B cell (primary cell): ENCODE measurements at regions not wholly inside any gene's neighbourhood (a gene's known extent, or its start where the extent isn't known, plus 50 kb on each side); places are given as distances from the start of the nearest gene placed in this dataset.

Source experiments
- ATAC-seq: fragments of 200-7000 bp; cut with Tn5 transposase; one replicate; pipeline ENCODE4 v1.10.0; 2021; ENCODE audit warnings: low read depth, mild to moderate bottlenecking, moderate number of reproducible peaks, moderate library complexity
- CTCF ChIA-PET: fragments of 350-600 bp; sonication (Branson Sonifier 250); formaldehyde crosslinking; loops from one replicate; lab custom pipeline; 2021; ENCODE audit warnings: antibody characterized with exemption, inconsistent platforms; lab: Charles Lee
- POLR2A ChIA-PET: fragments of 350-600 bp; sonication (Branson Sonifier 250); formaldehyde crosslinking; loops from one replicate; lab custom pipeline; 2021; ENCODE audit warnings: antibody characterized with exemption; lab: Charles Lee
- DNase-seq: peaks from one replicate; pipeline ENCODE4 v3.0.0; 2013
- H2AFZ ChIP-seq: 2 replicates; pipeline ENCODE4 v1.6.1; 2012; ENCODE audit warnings: mild to moderate bottlenecking, low read depth, low read length; ENCODE audit not compliant: insufficient read depth, poor library complexity, severe bottlenecking
- H3K27ac ChIP-seq, 2 donors: 1 replicate in 1 of 2; 2 replicates in 1 of 2; pipeline ENCODE4 v1.5.1; 2012 to 2013; ENCODE audit warnings: low read length in 2 of 2, mild to moderate bottlenecking in 2 of 2, moderate library complexity in 1 of 2
- H3K27me3 ChIP-seq, 4 experiments: fragments of 200-600 bp in 1 of 4; sonication (generic) in 1 of 4; replicated peaks in 1 of 4; 1 replicate in 2 of 4; 2 replicates in 2 of 4; pipeline versions ENCODE4 v1.6.1 to v1.7.0; 2013 to 2016; ENCODE audit warnings: low read length in 3 of 4, mild to moderate bottlenecking in 2 of 4, mixed read lengths in 1 of 4, moderate library complexity in 1 of 4; ENCODE audit not compliant: insufficient read depth in 4 of 4, control insufficient read depth in 3 of 4; ENCODE audit errors: control extremely low read depth in 1 of 4
- H3K36me3 ChIP-seq, 2 experiments: replicated peaks in 1 of 2; 1 replicate in 1 of 2; 2 replicates in 1 of 2; pipeline versions ENCODE4 v1.6.1 to v1.7.1; 2013; ENCODE audit warnings: low read length in 1 of 2; ENCODE audit not compliant: insufficient read depth in 2 of 2, control insufficient read depth in 1 of 2; ENCODE audit errors: control extremely low read depth in 1 of 2, extremely low read depth in 1 of 2
- H3K4me1 ChIP-seq, 2 donors: fragments of 200-600 bp in 1 of 2; sonication (generic) in 1 of 2; 1 replicate in 1 of 2; 2 replicates in 1 of 2; pipeline versions ENCODE4 v1.5.1 to v1.6.1; 2013 to 2017; ENCODE audit warnings: low read length in 2 of 2; ENCODE audit not compliant: control insufficient read depth in 2 of 2, insufficient read depth in 2 of 2
- H3K4me2 ChIP-seq: replicated peaks from 2 replicates; pipeline ENCODE3; 2012; ENCODE audit warnings: mild to moderate bottlenecking, low read depth, low read length; ENCODE audit not compliant: poor library complexity, severe bottlenecking
- H3K4me3 ChIP-seq, 5 experiments: fragments of 200-600 bp in 1 of 5; sonication (generic) in 1 of 5; 1 replicate in 3 of 5; 2 replicates in 2 of 5; pipeline versions ENCODE4 v1.5.1 to v1.7.0; 2011 to 2016; ENCODE audit warnings: low read length in 4 of 5, mild to moderate bottlenecking in 4 of 5, low read depth in 2 of 5, control low read depth in 1 of 5, moderate library complexity in 1 of 5; ENCODE audit not compliant: insufficient read depth in 1 of 5; ENCODE audit errors: control extremely low read depth in 1 of 5, extremely low read depth in 1 of 5
- H3K79me2 ChIP-seq: fragments of 200-600 bp; sonication (generic); one replicate; pipeline ENCODE4 v1.6.0; 2016; ENCODE audit warnings: low read length; ENCODE audit not compliant: control insufficient read depth, insufficient read depth
- H3K9ac ChIP-seq: fragments of 200-600 bp; sonication (generic); 2 replicates; pipeline ENCODE4 v1.6.1; 2017; ENCODE audit warnings: mild to moderate bottlenecking, low read length, moderate library complexity
- H3K9me3 ChIP-seq, 3 donors: one replicate each; pipeline versions ENCODE4 v1.6.1 to v1.7.1; 2013; ENCODE audit warnings: low read length in 2 of 3; ENCODE audit not compliant: control insufficient read depth in 2 of 3, insufficient read depth in 1 of 3; ENCODE audit errors: control extremely low read depth in 1 of 3
- H4K20me1 ChIP-seq: 2 replicates; pipeline ENCODE4 v1.6.0; 2012; ENCODE audit warnings: mild to moderate bottlenecking, low read length; ENCODE audit not compliant: insufficient read depth, control insufficient read depth, poor library complexity, severe bottlenecking
- H3K27ac Mint-ChIP-seq: one replicate; pipeline ENCODE4 v1.8.0; 2021; ENCODE audit warnings: mixed read lengths
- H3K27me3 Mint-ChIP-seq: one replicate; pipeline ENCODE4 v1.8.0; 2021; ENCODE audit warnings: mixed read lengths
- H3K4me1 Mint-ChIP-seq: one replicate; pipeline ENCODE4 v1.8.0; 2021; ENCODE audit warnings: mixed read lengths
- H3K4me3 Mint-ChIP-seq: one replicate; pipeline ENCODE4 v1.8.0; 2021; ENCODE audit warnings: mixed read lengths
- H3K9me3 Mint-ChIP-seq: one replicate; pipeline ENCODE4 v1.8.0; 2022; ENCODE audit warnings: mixed read lengths; ENCODE audit not compliant: insufficient read depth
- EZH2 ChIP-seq: IDR thresholded peaks from 2 replicates; pipeline ENCODE4 v1.6.1; 2012; ENCODE audit warnings: borderline replicate concordance, low read depth, mild to moderate bottlenecking, moderate library complexity, low read length; ENCODE audit not compliant: insufficient read depth, poor library complexity, severe bottlenecking
- WGBS: methylation state at CpG from one replicate; pipeline ENCODE4 v1.1.5; 2013; ENCODE audit warnings: missing lambda C conversion rate; ENCODE audit not compliant: insufficient coverage; 5-methylcytosine and 5-hydroxymethylcytosine counted together
- intact Hi-C: fragments of 100-400 bp; cut with micrococcal nuclease; formaldehyde crosslinking; loops from one replicate; pipeline ENCODE4 v1.10.0; 2022
- TF ChIP-seq, protein P1 (sequence below): fragments of 200-600 bp; IDR thresholded peaks from one replicate; pipeline ENCODE4 v1.8.0; 2022; ENCODE audit warnings: antibody characterized with exemption, mild to moderate bottlenecking

- ChIA-PET CTCF (no interaction called here), POLR2A (no interaction called here)
- intact Hi-C loops = no loop called here
- ATAC-seq (no peak), DNase-seq (no peak)
- H3K9me3 ChIP-seq = peaks cover 0 to 18% (median 0%) of the 10 kb centered on the region in 3 donors
- H3K4me1 ChIP-seq = no peaks in the 10 kb centered on the region
- no peak overlapping the region for H3K27ac ChIP-seq
- H2AFZ ChIP-seq = no peak overlapping the region
- Mint-ChIP-seq H3K27me3 (no peaks in the 10 kb centered on the region), H3K4me1 (no peaks in the 10 kb centered on the region), H3K27ac (no peak overlapping the region), H3K9me3 (no peaks in the 10 kb centered on the region), H3K4me3 (no peak overlapping the region)
- no peaks in the 10 kb centered on the region for H3K79me2 ChIP-seq
- H3K36me3 ChIP-seq = no peaks in the 10 kb centered on the region
- TF ChIP-seq, protein P1, sequence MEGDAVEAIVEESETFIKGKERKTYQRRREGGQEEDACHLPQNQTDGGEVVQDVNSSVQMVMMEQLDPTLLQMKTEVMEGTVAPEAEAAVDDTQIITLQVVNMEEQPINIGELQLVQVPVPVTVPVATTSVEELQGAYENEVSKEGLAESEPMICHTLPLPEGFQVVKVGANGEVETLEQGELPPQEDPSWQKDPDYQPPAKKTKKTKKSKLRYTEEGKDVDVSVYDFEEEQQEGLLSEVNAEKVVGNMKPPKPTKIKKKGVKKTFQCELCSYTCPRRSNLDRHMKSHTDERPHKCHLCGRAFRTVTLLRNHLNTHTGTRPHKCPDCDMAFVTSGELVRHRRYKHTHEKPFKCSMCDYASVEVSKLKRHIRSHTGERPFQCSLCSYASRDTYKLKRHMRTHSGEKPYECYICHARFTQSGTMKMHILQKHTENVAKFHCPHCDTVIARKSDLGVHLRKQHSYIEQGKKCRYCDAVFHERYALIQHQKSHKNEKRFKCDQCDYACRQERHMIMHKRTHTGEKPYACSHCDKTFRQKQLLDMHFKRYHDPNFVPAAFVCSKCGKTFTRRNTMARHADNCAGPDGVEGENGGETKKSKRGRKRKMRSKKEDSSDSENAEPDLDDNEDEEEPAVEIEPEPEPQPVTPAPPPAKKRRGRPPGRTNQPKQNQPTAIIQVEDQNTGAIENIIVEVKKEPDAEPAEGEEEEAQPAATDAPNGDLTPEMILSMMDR = no peak
- no peak for TF ChIP-seq EZH2
- no peak overlapping the region for H3K9ac ChIP-seq
- 100% methylated on average over 3 of the region's 6 CpGs for WGBS
- no peak overlapping the region for H3K4me3 ChIP-seq
- H4K20me1 ChIP-seq = no peaks in the 10 kb centered on the region
- H3K4me2 ChIP-seq = no peak overlapping the region
- no peaks in the 10 kb centered on the region for H3K27me3 ChIP-seq
Measured at GRCh38 chr17:72184805-72185204, 64.0 kb downstream of the SOX9 start.

DNA sequence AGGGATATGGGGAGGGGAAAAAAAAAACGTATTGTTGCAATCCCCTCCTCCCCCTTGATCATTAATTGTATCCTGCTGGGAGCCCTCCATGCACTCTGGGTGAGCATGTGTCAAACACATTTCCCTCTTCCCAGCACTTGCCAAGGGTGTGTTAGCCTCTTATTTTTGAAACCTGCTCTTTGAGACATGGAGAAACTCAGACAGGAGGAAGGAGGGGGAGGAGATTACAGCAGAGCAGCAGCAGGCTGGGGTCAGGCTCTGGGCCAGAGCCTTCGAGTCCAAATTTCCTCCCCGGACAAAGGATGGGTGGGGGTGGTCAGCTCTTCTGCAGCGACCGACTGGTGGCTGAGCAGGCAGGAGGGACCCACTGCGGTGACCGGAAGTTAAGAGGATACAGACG is 64.7 kb downstream of the SOX9 start:
- ATAC-seq (no peak), DNase-seq (no peak)
- no peak overlapping the region for H3K4me3 ChIP-seq
- H3K9me3 ChIP-seq = peaks cover 0 to 19% (median 0%) of the 10 kb centered on the region in 3 donors
- no peaks in the 10 kb centered on the region for H3K27me3 ChIP-seq
- no peak overlapping the region for H3K27ac ChIP-seq
- no peaks in the 10 kb centered on the region for H3K9me3 Mint-ChIP-seq
- H4K20me1 ChIP-seq = no peaks in the 10 kb centered on the region
- no peaks in the 10 kb centered on the region for H3K79me2 ChIP-seq
- no peak for TF ChIP-seq EZH2
- TF ChIP-seq, protein P1 = no peak
- no peak overlapping the region for H3K27ac Mint-ChIP-seq
- no peak overlapping the region for H2AFZ ChIP-seq
- intact Hi-C loops = no loop called here
- 50% methylated on average over 2 of the region's 8 CpGs for WGBS
- H3K4me3 Mint-ChIP-seq = no peak overlapping the region
- H3K36me3 ChIP-seq = no peaks in the 10 kb centered on the region
- POLR2A ChIA-PET = no interaction called here
- no peaks in the 10 kb centered on the region for H3K4me1 ChIP-seq
- no peaks in the 10 kb centered on the region for H3K27me3 Mint-ChIP-seq
- no peaks in the 10 kb centered on the region for H3K4me1 Mint-ChIP-seq
- CTCF ChIA-PET = no interaction called here
- no peak overlapping the region for H3K9ac ChIP-seq
- H3K4me2 ChIP-seq = no peak overlapping the region
